ENCODE measurements at regions not wholly inside any gene's neighbourhood (a gene's known extent, or its start where the extent isn't known, plus 50 kb on each side); places are given as distances from the start of the nearest gene placed in this dataset.

GRCh38 chr5:44993286-44993685 is 184.5 kb downstream of the MRPS30 start:
- TF ChIP-seq POLR2A (IDR thresholded peaks at IDR 0.05) = no peak
- TF ChIP-seq, protein P1, sequence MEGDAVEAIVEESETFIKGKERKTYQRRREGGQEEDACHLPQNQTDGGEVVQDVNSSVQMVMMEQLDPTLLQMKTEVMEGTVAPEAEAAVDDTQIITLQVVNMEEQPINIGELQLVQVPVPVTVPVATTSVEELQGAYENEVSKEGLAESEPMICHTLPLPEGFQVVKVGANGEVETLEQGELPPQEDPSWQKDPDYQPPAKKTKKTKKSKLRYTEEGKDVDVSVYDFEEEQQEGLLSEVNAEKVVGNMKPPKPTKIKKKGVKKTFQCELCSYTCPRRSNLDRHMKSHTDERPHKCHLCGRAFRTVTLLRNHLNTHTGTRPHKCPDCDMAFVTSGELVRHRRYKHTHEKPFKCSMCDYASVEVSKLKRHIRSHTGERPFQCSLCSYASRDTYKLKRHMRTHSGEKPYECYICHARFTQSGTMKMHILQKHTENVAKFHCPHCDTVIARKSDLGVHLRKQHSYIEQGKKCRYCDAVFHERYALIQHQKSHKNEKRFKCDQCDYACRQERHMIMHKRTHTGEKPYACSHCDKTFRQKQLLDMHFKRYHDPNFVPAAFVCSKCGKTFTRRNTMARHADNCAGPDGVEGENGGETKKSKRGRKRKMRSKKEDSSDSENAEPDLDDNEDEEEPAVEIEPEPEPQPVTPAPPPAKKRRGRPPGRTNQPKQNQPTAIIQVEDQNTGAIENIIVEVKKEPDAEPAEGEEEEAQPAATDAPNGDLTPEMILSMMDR (IDR thresholded peaks at IDR 0.05) = no peak
